ENCODE measurements at regions not wholly inside any gene's neighbourhood (a gene's known extent, or its start where the extent isn't known, plus 50 kb on each side); places are given as distances from the start of the nearest gene placed in this dataset.

GRCh38 chr5:173673295-173674101, 57.0 kb upstream of the BOD1 start:
- no peak overlapping the region for H4K5ac ChIP-seq (ENCODE audit: low read depth, low read length)
- H3K9me1 ChIP-seq (ENCODE audit: insufficient read depth, low read length), result no peaks in the 10 kb centered on the region
- H2AFZ ChIP-seq (replicated peaks; ENCODE audit: low read length, poor library complexity), result no peak overlapping the region
- H4K91ac ChIP-seq (ENCODE audit: insufficient read depth, low read depth, low read length), result no peak overlapping the region
- no peaks in the 10 kb centered on the region for H4K20me1 ChIP-seq (ENCODE audit: insufficient read depth, low read length)
- H3K4me2 ChIP-seq (ENCODE audit: low read depth, low read length), result no peak overlapping the region; the same call in 1 of the 2 replicates
- no peak overlapping the region for H4K8ac ChIP-seq (ENCODE audit: low read depth in 2 of 2, low read length in 2 of 2)
- no peak overlapping the region for H3K4me3 ChIP-seq (ENCODE audit: insufficient read depth, low read depth, low read length)
- no peak overlapping the region for H2BK15ac ChIP-seq (ENCODE audit: low read depth, low read length)
- H2BK20ac ChIP-seq (ENCODE audit: low read depth, low read length), result no peak overlapping the region
- no peak overlapping the region for H3K27ac ChIP-seq (ENCODE audit: insufficient read depth, low read length)
- H3K9me3 ChIP-seq (ENCODE audit: control insufficient read depth, insufficient read depth, low read length), result peaks cover 9% of the 10 kb centered on the region
- WGBS, 2 experiments (ENCODE audit: extremely low coverage in 2 of 2, insufficient read length in 1 of 2), result 6% methylated on average over 2 of the region's 16 CpGs; no CpG with 5 or more reads in 1 of the 2 experiments
- no peaks in the 10 kb centered on the region for H3K36me3 ChIP-seq (ENCODE audit: control insufficient read depth, insufficient read depth, low read length)
- no peaks in the 10 kb centered on the region for H3K4me1 ChIP-seq (ENCODE audit: control insufficient read depth, insufficient read depth, low read length)
- no peaks in the 10 kb centered on the region for H3K79me1 ChIP-seq (ENCODE audit: low read depth in 1 of 2, low read length in 2 of 2)
- no peak overlapping the region for H3K9ac ChIP-seq (ENCODE audit: low read depth, low read length)
- ATAC-seq (ENCODE audit: low read depth) (no peak), DNase-seq (no peak)
- no peak overlapping the region for H3K18ac ChIP-seq (ENCODE audit: low read depth, low read length)
- no TSS peak for BruUV-seq (replicated peaks)
- TF ChIP-seq, protein P1, sequence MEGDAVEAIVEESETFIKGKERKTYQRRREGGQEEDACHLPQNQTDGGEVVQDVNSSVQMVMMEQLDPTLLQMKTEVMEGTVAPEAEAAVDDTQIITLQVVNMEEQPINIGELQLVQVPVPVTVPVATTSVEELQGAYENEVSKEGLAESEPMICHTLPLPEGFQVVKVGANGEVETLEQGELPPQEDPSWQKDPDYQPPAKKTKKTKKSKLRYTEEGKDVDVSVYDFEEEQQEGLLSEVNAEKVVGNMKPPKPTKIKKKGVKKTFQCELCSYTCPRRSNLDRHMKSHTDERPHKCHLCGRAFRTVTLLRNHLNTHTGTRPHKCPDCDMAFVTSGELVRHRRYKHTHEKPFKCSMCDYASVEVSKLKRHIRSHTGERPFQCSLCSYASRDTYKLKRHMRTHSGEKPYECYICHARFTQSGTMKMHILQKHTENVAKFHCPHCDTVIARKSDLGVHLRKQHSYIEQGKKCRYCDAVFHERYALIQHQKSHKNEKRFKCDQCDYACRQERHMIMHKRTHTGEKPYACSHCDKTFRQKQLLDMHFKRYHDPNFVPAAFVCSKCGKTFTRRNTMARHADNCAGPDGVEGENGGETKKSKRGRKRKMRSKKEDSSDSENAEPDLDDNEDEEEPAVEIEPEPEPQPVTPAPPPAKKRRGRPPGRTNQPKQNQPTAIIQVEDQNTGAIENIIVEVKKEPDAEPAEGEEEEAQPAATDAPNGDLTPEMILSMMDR (conservative IDR thresholded peaks at IDR 0.05; ENCODE audit: low read depth, low read length), result no peak
- no peak for TF ChIP-seq CHD1 (IDR thresholded peaks at IDR 0.05; ENCODE audit: low read depth, low read length)
- no peak for TF ChIP-seq NFE2L2 (IDR thresholded peaks at IDR 0.05; ENCODE audit: low read depth, low read length)
- TF ChIP-seq RAD21 (IDR thresholded peaks at IDR 0.05; ENCODE audit: low read length), result no peak
- no peak for TF ChIP-seq POLR2A (IDR thresholded peaks at IDR 0.05; ENCODE audit: low read depth, low read length)
- TF ChIP-seq CEBPB (IDR thresholded peaks at IDR 0.05; ENCODE audit: low read depth, low read length), result no peak
- H2AK5ac ChIP-seq (ENCODE audit: low read depth, low read length), result no peak overlapping the region
- H3K4ac ChIP-seq (ENCODE audit: low read depth, low read length), result no peak overlapping the region
- peaks cover 30% of the 10 kb centered on the region for H3K27me3 ChIP-seq (ENCODE audit: control insufficient read depth, insufficient read depth, low read length)
- H3K23ac ChIP-seq (ENCODE audit: low read depth, low read length), result no peak overlapping the region
- H2BK120ac ChIP-seq (ENCODE audit: low read depth, low read length), result no peak overlapping the region
- H3K14ac ChIP-seq (replicated peaks; ENCODE audit: low read depth, low read length), result no peak overlapping the region
- ChIA-PET CTCF (interaction anchor here (0.6 to 0.9 kb wide), 3 partner anchors 17 to 244 kb away, joined by 3 to 6 read pairs (median 5); no protein-coding TSS in a partner anchor), POLR2A (ENCODE audit: unreplicated experiment) (no interaction called here)
- no peak overlapping the region for H3K56ac ChIP-seq (ENCODE audit: extremely low read depth, insufficient read depth, low read length)
- H2AK9ac ChIP-seq (replicated peaks; ENCODE audit: low read depth, low read length, poor library complexity), result no peak overlapping the region
- intact Hi-C loops (cut with micrococcal nuclease), result no loop called here
- dilution Hi-C loops (cut with HindIII; ENCODE audit: low sequenced_read_pairs, unreplicated experiment), result no loop called here
- in situ Hi-C loops (cut with MboI; ENCODE audit: low sequenced_read_pairs), result no loop called here
- no peak overlapping the region for H2BK5ac ChIP-seq (ENCODE audit: low read depth, low read length, poor library complexity, severe bottlenecking)
